Fibroblast of lung (primary cell): ENCODE measurements at regions not wholly inside any gene's neighbourhood (a gene's known extent, or its start where the extent isn't known, plus 50 kb on each side); places are given as distances from the start of the nearest gene placed in this dataset.

Source experiments
- DNase-seq, 2 donors: peaks; one replicate each; pipeline versions ENCODE4 v3.0.0 to v3.0.0-alpha.2; 2010; ENCODE audit warnings: low read depth in 2 of 2
- H2AFZ ChIP-seq: 2 replicates; pipeline ENCODE4 v1.5.1; 2012; ENCODE audit warnings: low read length, control low read depth, inconsistent platforms
- H3K27ac ChIP-seq: 2 replicates; pipeline ENCODE4 v1.5.1; 2011; ENCODE audit warnings: low read length, control low read depth; ENCODE audit not compliant: insufficient read depth
- H3K27me3 ChIP-seq: 2 replicates; pipeline ENCODE4 v1.5.1; 2011; ENCODE audit warnings: mild to moderate bottlenecking, low read length; ENCODE audit not compliant: control insufficient read depth, insufficient read depth
- H3K36me3 ChIP-seq: 2 replicates; pipeline ENCODE4 v1.5.1; 2011; ENCODE audit warnings: low read length; ENCODE audit not compliant: control insufficient read depth, insufficient read depth
- H3K4me1 ChIP-seq: 2 replicates; pipeline ENCODE4 v1.5.1; 2011; ENCODE audit warnings: low read length; ENCODE audit not compliant: control insufficient read depth, insufficient read depth; ENCODE audit errors: extremely low read depth
- H3K4me2 ChIP-seq: 2 replicates; pipeline ENCODE4 v1.5.1; 2011; ENCODE audit warnings: low read length, control low read depth; ENCODE audit not compliant: insufficient read depth; ENCODE audit errors: extremely low read depth
- H3K4me3 ChIP-seq, 4 experiments: fragments of 200-600 bp in 1 of 4; sonication (generic) in 1 of 4; replicated peaks in 1 of 4; 2 replicates each; pipeline ENCODE4 v1.5.1; 2011 to 2016; ENCODE audit warnings: low read length in 4 of 4, low read depth in 3 of 4, mild to moderate bottlenecking in 3 of 4, control low read depth in 2 of 4, inconsistent platforms in 1 of 4, mixed read lengths in 1 of 4; ENCODE audit not compliant: insufficient read depth in 1 of 4; ENCODE audit errors: control extremely low read depth in 1 of 4
- H3K79me2 ChIP-seq: 2 replicates; pipeline ENCODE4 v1.5.1; 2012; ENCODE audit warnings: mild to moderate bottlenecking, low read length, inconsistent platforms; ENCODE audit not compliant: control insufficient read depth, insufficient read depth
- H3K9ac ChIP-seq: 2 replicates; pipeline ENCODE4 v1.5.1; 2011; ENCODE audit warnings: mild to moderate bottlenecking, low read length, control low read depth; ENCODE audit not compliant: insufficient read depth
- H3K9me3 ChIP-seq: 2 replicates; pipeline ENCODE4 v1.5.1; 2012; ENCODE audit warnings: low read depth, low read length; ENCODE audit not compliant: control insufficient read depth, insufficient read depth
- H4K20me1 ChIP-seq: 2 replicates; pipeline ENCODE4 v1.5.1; 2011; ENCODE audit warnings: low read length; ENCODE audit not compliant: control insufficient read depth, insufficient read depth; ENCODE audit errors: extremely low read depth
- CTCF ChIP-seq, 2 donors: IDR thresholded peaks in 1 of 2; conservative IDR thresholded peaks in 1 of 2; 1 replicate in 1 of 2; 2 replicates in 1 of 2; pipeline ENCODE4 v1.5.1; 2011 to 2012; ENCODE audit warnings: low read length in 2 of 2, control low read depth in 1 of 2, inconsistent platforms in 1 of 2, low read depth in 1 of 2, mild to moderate bottlenecking in 1 of 2
- EZH2 ChIP-seq: IDR thresholded peaks from 2 replicates; pipeline ENCODE4 v1.5.1; 2012; ENCODE audit warnings: low read length, control low read depth, mild to moderate bottlenecking; ENCODE audit errors: missing control alignments

GRCh38 chr2:12070153-12070552 is 323.7 kb downstream of the LPIN1 start:
- Histone ChIP-seq H3K9me3 (no peaks in the 10 kb centered on the region), H2AFZ (no peak overlapping the region), H3K9ac (no peak overlapping the region), H3K4me3 (no peak overlapping the region), H3K79me2 (no peaks in the 10 kb centered on the region), H3K4me1 (no peaks in the 10 kb centered on the region), H3K36me3 (no peaks in the 10 kb centered on the region), H4K20me1 (no peaks in the 10 kb centered on the region), H3K4me2 (no peak overlapping the region), H3K27ac (no peak overlapping the region), H3K27me3 (no peaks in the 10 kb centered on the region)
- TF ChIP-seq EZH2: no peak
- no peak for TF ChIP-seq CTCF (conservative IDR thresholded peaks at IDR 0.05 in 1 of 2, IDR thresholded peaks at IDR 0.05 in 1 of 2; ENCODE audit: low read depth in 1 of 2, low read length in 2 of 2)
- no peak for DNase-seq

GRCh38 chr2:12070581-12070980 is 324.1 kb downstream of the LPIN1 start:
- H3K9me3 ChIP-seq: no peaks in the 10 kb centered on the region
- H3K79me2 ChIP-seq: no peaks in the 10 kb centered on the region
- no peak for TF ChIP-seq CTCF (conservative IDR thresholded peaks at IDR 0.05 in 1 of 2, IDR thresholded peaks at IDR 0.05 in 1 of 2; ENCODE audit: low read depth in 1 of 2, low read length in 2 of 2)
- TF ChIP-seq EZH2: no peak
- no peak overlapping the region for H3K9ac ChIP-seq
- H4K20me1 ChIP-seq: no peaks in the 10 kb centered on the region
- no peaks in the 10 kb centered on the region for H3K27me3 ChIP-seq
- H3K36me3 ChIP-seq: no peaks in the 10 kb centered on the region
- peak in 1 of 2 donors; percentile 62 for DNase-seq
- H3K4me3 ChIP-seq: no peak overlapping the region
- H3K4me2 ChIP-seq: no peak overlapping the region
- H2AFZ ChIP-seq: no peak overlapping the region
- no peak overlapping the region for H3K27ac ChIP-seq
- H3K4me1 ChIP-seq: no peaks in the 10 kb centered on the region

- no peak overlapping the region for H2AFZ ChIP-seq
- H3K9me3 ChIP-seq: no peaks in the 10 kb centered on the region
- no peaks in the 10 kb centered on the region for H3K27me3 ChIP-seq
- no peak overlapping the region for H3K27ac ChIP-seq
- H3K4me3 ChIP-seq: no peak overlapping the region
- no peak overlapping the region for H3K9ac ChIP-seq
- H4K20me1 ChIP-seq: no peaks in the 10 kb centered on the region
- no peaks in the 10 kb centered on the region for H3K36me3 ChIP-seq
- no peak overlapping the region for H3K4me2 ChIP-seq
- no peak for DNase-seq
- no peaks in the 10 kb centered on the region for H3K79me2 ChIP-seq
- no peaks in the 10 kb centered on the region for H3K4me1 ChIP-seq
- TF ChIP-seq CTCF (conservative IDR thresholded peaks at IDR 0.05 in 1 of 2, IDR thresholded peaks at IDR 0.05 in 1 of 2; ENCODE audit: low read depth in 1 of 2, low read length in 2 of 2) (no peak), EZH2 (no peak)
Measured at GRCh38 chr2:12071318-12071717, 324.9 kb downstream of the LPIN1 start.
